Activated B cell treated with CpG ODN at 0.5 μM for 24 hours (primary cell): ENCODE measurements at regions not wholly inside any gene's neighbourhood (a gene's known extent, or its start where the extent isn't known, plus 50 kb on each side); places are given as distances from the start of the nearest gene placed in this dataset.
"Not testable (repeated sequence)": the region's sequence is repeated elsewhere in the genome, so short reads cannot be mapped to it uniquely, and the experiment has no call there.

ENCODE experiments used
- ATAC-seq: fragments of 200-7000 bp; cut with Tn5 transposase; one replicate; pipeline ENCODE4 v1.10.0; 2021; ENCODE audit warnings: low read depth, mild to moderate bottlenecking, moderate library complexity
- CTCF ChIA-PET: fragments of 350-600 bp; sonication (Branson Sonifier 250); formaldehyde crosslinking; loops from one replicate; lab custom pipeline; 2021; ENCODE audit warnings: antibody characterized with exemption; lab: Charles Lee
- POLR2A ChIA-PET: fragments of 350-600 bp; sonication (Branson Sonifier 250); formaldehyde crosslinking; loops from one replicate; lab custom pipeline; 2021; ENCODE audit warnings: antibody characterized with exemption; lab: Charles Lee
- DNase-seq: peaks from one replicate; pipeline ENCODE4 v3.0.0; 2022
- H3K27ac Mint-ChIP-seq: one replicate; pipeline ENCODE4 v1.8.0; 2020; ENCODE audit warnings: mixed read lengths
- H3K27me3 Mint-ChIP-seq: one replicate; pipeline ENCODE4 v1.8.0; 2021; ENCODE audit warnings: mixed read lengths
- H3K36me3 Mint-ChIP-seq: one replicate; pipeline ENCODE4 v1.8.0; 2021; ENCODE audit warnings: low read depth, mixed read lengths
- H3K4me1 Mint-ChIP-seq: one replicate; pipeline ENCODE4 v1.8.0; 2021; ENCODE audit warnings: mixed read lengths
- H3K4me3 Mint-ChIP-seq: one replicate; pipeline ENCODE4 v1.8.0; 2020; ENCODE audit warnings: mild to moderate bottlenecking, mixed read lengths
- H3K9me3 Mint-ChIP-seq: one replicate; pipeline ENCODE4 v1.8.0; 2020; ENCODE audit warnings: mixed read lengths
- intact Hi-C: fragments of 100-400 bp; cut with micrococcal nuclease; formaldehyde crosslinking; loops from one replicate; pipeline ENCODE4 v1.15.1; 2024

DNA sequence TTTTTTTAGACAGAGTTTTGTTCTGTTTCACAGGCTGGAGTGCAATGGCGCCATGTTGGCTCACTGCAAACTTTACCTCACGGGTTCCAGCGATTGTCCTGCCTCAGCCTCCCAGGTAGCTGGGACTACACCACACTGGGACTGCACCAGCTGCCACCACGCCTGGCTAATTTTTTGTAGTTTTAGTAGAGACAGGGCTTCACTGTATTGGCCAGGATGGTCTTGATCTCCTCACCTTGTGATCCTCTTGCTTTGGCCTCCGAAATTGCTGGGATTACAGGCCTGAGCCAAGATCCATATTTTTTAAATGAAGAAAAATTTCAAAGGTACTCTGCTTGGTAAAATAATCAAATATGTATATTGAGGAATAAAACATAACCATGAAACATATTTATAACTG, 195.8 kb upstream of the TPTE start:
- CTCF ChIA-PET, H3K27me3 Mint-ChIP-seq, H3K4me1 Mint-ChIP-seq, POLR2A ChIA-PET, H3K36me3 Mint-ChIP-seq, H3K27ac Mint-ChIP-seq, intact Hi-C loops, H3K4me3 Mint-ChIP-seq, ATAC-seq, DNase-seq: not testable (repeated sequence)
- H3K9me3 Mint-ChIP-seq = peaks cover 27% of the 10 kb centered on the region

DNA sequence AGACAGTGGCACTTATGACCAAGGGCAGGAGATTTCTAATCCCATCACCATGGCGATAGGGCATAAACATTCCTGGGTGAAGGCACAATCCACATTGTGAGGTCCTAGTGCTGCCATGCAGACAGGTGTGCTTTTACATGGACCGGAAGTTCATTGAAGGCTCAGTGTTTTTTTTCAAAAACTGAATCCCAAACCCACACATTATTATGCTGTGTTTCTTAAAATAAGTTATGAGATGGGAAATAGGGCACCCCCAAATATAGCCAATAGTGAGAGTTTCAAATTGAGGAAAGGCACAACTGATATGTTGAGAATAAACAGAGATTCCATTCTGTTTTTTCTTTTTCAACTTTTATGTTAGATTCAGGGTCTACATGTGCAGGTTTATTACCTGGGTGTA, 195.2 kb upstream of the TPTE start:
- H3K27ac Mint-ChIP-seq, intact Hi-C loops, H3K4me3 Mint-ChIP-seq, CTCF ChIA-PET, DNase-seq, H3K4me1 Mint-ChIP-seq, POLR2A ChIA-PET, H3K27me3 Mint-ChIP-seq, ATAC-seq, H3K36me3 Mint-ChIP-seq: not testable (repeated sequence)
- H3K9me3 Mint-ChIP-seq = peaks cover 33% of the 10 kb centered on the region

DNA sequence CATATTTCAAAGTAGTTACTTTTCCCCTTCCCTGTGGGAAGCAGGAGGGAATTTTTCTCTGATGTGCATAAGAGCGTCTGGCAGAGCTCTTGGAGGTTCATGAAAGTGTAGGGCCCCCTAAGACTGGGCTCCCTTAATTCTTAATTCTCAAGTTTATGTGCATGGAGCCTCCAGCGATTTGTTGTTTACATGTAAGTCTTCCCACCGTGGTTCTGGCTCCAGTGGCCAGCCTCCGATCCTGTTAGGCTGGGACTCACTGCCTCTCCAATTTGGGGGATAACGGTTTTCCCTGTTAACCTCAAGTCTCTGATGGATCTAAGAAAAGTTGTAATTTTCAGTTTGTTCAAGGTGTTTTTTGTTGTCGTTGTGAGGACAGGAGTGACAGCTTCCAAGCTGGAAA, 192.7 kb upstream of the TPTE start:
- ATAC-seq, H3K4me3 Mint-ChIP-seq, CTCF ChIA-PET, H3K4me1 Mint-ChIP-seq, H3K36me3 Mint-ChIP-seq, POLR2A ChIA-PET, H3K27me3 Mint-ChIP-seq, H3K27ac Mint-ChIP-seq, DNase-seq, intact Hi-C loops: not testable (repeated sequence)
- H3K9me3 Mint-ChIP-seq = peaks cover 38% of the 10 kb centered on the region

DNA sequence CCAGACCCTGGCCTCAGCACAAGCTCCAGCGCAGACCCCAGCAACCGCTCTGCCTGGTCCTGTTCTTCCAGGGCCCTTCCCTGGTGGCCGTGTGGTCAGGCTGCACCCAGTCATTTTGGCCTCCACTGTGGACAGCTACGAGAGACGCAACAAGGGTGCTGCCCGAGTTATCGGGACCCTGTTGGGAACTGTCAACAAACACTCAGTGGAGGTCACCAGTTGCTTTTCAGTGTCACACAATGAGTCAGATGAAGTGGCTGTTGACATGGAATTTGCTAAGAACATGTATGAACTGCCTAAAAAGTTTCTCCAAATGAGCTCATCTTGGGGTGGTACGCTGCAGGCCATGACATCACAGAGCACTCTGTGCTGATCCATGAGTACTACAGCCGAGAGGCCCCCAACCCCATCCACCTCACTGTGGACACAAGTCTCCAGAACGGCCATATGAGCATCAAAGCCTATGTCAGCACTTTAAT, 190.7 kb upstream of the TPTE start:
- H3K27ac Mint-ChIP-seq, intact Hi-C loops, H3K4me3 Mint-ChIP-seq, POLR2A ChIA-PET, H3K4me1 Mint-ChIP-seq, H3K27me3 Mint-ChIP-seq, H3K36me3 Mint-ChIP-seq, CTCF ChIA-PET, ATAC-seq, DNase-seq: not testable (repeated sequence)
- peaks cover 36% of the 10 kb centered on the region for H3K9me3 Mint-ChIP-seq

DNA sequence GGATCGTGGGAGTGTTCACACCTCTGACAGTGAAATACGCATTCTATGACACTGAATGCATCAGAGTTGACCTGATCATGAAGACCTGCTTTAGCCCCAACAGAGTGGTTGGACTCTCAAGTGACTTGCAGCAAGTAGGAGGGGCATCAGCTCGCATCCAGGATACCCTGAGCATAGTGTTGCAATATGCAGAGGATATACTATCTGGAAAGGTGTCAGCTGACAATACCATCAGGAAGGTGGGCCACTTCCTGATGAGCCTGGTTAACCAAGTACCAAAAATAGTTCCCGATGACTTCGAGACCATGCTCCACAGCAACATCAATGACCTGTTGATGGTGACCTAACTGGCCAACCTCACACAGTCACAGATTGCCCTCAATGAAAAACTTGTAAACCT, 190.2 kb upstream of the TPTE start:
- CTCF ChIA-PET, H3K36me3 Mint-ChIP-seq, H3K4me3 Mint-ChIP-seq, ATAC-seq, H3K4me1 Mint-ChIP-seq, intact Hi-C loops, H3K27me3 Mint-ChIP-seq, POLR2A ChIA-PET, DNase-seq, H3K27ac Mint-ChIP-seq: not testable (repeated sequence)
- H3K9me3 Mint-ChIP-seq = peaks cover 36% of the 10 kb centered on the region

DNA sequence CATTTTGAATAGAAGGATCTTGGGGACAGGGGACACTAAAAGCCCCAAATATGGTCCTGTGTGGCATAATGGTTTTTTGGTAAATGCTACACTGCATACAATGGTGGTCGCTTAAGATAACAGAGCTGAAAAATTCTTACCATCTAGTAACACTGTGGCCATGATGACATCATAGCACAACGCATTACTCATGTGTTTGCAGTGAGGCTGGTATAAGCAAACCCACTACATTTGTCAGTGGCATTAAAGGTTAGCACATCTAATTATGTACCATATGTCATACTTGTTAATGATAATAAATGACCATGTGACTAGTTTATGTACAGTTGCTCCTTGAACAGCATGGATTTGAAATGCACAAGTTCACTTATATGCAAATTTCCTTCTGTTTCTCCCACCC, 188.4 kb upstream of the TPTE start:
- DNase-seq, intact Hi-C loops: not testable (repeated sequence)
- H3K9me3 Mint-ChIP-seq = peaks cover 30% of the 10 kb centered on the region

DNA sequence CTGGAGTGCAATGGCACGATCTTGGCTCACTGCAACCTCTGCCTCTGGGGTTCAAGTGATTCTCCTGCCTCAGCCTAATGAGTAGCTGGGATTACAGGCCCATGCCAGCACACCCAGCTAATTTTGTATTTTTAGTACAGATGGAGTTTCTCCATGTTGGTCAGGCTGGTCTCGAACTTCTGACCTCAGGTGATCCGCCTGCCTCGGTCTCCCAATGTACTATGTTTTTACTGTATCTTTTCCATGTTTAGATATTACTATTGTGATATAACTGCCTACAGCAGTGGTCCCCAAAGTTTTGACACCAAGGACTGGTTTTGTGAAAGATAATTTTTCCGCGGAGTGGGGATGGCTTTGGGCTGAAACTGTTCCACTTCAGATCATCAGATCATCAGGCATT, 187.0 kb upstream of the TPTE start:
- H3K27ac Mint-ChIP-seq, DNase-seq, intact Hi-C loops, POLR2A ChIA-PET, H3K4me3 Mint-ChIP-seq, H3K27me3 Mint-ChIP-seq, H3K36me3 Mint-ChIP-seq, H3K4me1 Mint-ChIP-seq, CTCF ChIA-PET, ATAC-seq: not testable (repeated sequence)
- H3K9me3 Mint-ChIP-seq = peaks cover 30% of the 10 kb centered on the region

More for the DNA sequence above, 188.4 kb upstream of the TPTE start:
- CTCF ChIA-PET, H3K4me3 Mint-ChIP-seq, POLR2A ChIA-PET, H3K27me3 Mint-ChIP-seq, H3K36me3 Mint-ChIP-seq, H3K27ac Mint-ChIP-seq, H3K4me1 Mint-ChIP-seq, ATAC-seq: not testable (repeated sequence)

DNA sequence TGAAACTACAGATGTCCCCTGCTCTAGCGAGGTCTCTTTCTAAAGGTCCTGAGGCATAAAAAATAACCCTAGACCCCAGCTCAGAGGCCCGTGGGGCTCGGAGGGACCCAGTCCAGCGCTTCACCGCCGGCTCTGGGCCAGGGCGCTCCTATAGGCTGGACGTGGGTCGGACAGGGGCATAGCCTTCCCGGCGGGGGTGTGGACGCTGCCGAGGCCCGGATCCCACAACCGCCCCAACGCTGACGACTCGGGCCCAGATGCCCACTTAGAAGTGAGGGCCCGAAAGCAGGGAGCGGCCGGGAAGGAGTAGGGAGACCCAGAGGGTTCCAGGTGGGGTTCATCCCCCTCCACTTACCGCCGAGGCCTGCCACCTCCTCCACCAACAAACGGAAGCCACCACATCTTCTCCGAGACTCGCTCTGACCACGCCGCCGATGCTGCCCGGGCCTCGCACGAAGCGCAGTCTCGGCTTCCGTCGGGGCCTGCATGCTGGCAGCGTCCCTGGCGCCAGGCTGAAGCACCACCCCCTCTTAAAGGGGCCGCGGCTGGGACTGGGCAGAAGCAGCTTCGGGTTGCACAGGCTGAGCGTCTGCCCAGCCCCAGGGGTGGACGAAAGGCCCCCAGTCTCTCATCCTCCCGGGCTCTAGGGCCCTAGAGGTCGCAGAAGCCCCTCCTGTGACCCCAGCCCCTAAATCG, 179.0 kb upstream of the TPTE start:
- ATAC-seq = peak; percentile 94
- CTCF ChIA-PET, H3K27ac Mint-ChIP-seq, H3K4me3 Mint-ChIP-seq, intact Hi-C loops, H3K36me3 Mint-ChIP-seq, H3K4me1 Mint-ChIP-seq, POLR2A ChIA-PET, DNase-seq, H3K27me3 Mint-ChIP-seq: not testable (repeated sequence)
- peaks cover 30% of the 10 kb centered on the region for H3K9me3 Mint-ChIP-seq

DNA sequence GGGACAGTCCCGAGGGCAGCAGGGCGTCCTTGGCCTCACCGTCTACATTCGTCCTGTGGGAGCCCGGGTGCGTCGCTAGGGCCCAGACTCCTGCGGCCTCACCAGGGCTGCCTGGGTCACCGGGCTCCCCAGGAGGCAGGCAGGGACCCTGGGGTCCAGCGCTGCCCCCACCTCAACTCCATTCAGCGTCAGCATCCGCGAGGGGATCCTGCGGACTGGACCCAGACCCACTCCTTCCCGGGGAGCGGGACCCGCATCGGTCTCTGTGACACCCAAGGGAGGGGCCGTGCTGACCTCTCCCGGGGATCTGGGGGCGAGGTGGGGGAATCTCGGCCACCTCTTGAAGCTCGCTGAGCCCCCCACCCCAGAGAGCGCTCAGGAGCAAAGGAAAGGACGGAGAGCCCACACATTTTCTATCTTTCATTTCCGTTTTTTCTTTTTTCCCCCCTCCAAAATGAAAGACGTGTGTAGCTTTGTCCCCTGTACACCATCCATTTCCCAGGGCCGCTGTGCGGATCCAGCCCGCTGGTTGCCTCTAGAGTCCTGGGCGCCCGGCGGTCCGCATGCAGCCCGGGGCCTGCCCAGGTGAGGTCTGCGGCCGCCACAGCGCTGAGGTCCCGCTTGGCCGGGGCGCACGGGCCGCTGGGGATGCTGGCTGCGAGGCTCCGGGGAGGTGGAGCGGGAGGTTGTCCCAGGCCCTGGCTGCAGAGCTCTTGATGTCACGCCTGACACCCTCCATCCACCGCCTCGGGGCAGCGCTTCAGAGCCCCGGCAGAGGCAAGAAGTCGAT, 178.0 kb upstream of the TPTE start:
- CTCF ChIA-PET, H3K4me3 Mint-ChIP-seq, H3K36me3 Mint-ChIP-seq, DNase-seq, ATAC-seq, intact Hi-C loops, H3K27me3 Mint-ChIP-seq, H3K27ac Mint-ChIP-seq, H3K4me1 Mint-ChIP-seq, POLR2A ChIA-PET: not testable (repeated sequence)
- peaks cover 32% of the 10 kb centered on the region for H3K9me3 Mint-ChIP-seq

DNA sequence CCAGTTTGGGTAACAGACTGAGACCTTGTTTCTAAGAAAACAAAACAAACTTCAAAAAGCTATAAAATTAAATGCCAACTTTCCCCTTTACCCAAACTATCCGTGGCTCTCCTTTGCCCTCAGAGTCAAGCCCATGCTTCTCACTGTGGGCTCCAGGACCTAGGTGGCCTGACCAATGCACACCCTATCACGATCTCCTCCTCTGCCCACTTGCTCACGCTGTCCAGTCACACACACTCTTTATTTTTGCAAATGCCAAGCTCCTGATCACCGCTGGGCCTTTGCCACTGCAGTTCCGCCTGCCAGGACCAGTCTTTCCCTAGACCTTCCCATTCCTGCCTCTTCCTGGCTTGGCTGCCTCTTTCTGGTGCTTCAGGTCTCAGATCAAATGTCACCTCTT, 177.1 kb upstream of the TPTE start:
- intact Hi-C loops, DNase-seq, ATAC-seq, H3K36me3 Mint-ChIP-seq, CTCF ChIA-PET, H3K4me3 Mint-ChIP-seq, H3K27ac Mint-ChIP-seq, POLR2A ChIA-PET, H3K4me1 Mint-ChIP-seq, H3K27me3 Mint-ChIP-seq: not testable (repeated sequence)
- H3K9me3 Mint-ChIP-seq = peaks cover 30% of the 10 kb centered on the region

DNA sequence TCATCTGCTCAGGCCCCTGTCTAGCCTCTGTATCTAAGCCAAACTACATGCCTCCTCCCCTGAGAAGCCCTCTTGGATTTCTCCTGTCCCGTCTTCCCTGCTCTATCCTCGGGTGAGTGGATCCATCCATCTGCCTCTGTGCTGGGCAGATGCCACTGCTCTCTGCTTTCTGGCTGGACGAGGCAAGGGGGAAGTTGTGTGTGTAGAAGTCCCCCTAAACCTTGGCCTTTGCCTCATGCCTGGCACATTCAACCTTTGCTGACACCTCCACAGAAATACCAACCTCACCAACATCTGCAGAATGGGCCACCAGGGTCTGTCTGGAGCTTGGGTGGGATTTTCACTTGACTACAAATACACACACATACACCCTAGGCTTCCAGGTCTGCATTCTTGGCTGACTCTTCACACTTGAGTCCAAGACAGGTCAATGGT, 176.2 kb upstream of the TPTE start:
- DNase-seq, ATAC-seq, H3K36me3 Mint-ChIP-seq, CTCF ChIA-PET, H3K4me3 Mint-ChIP-seq, H3K4me1 Mint-ChIP-seq, intact Hi-C loops, H3K27ac Mint-ChIP-seq, H3K27me3 Mint-ChIP-seq, POLR2A ChIA-PET: not testable (repeated sequence)
- H3K9me3 Mint-ChIP-seq = peaks cover 26% of the 10 kb centered on the region

DNA sequence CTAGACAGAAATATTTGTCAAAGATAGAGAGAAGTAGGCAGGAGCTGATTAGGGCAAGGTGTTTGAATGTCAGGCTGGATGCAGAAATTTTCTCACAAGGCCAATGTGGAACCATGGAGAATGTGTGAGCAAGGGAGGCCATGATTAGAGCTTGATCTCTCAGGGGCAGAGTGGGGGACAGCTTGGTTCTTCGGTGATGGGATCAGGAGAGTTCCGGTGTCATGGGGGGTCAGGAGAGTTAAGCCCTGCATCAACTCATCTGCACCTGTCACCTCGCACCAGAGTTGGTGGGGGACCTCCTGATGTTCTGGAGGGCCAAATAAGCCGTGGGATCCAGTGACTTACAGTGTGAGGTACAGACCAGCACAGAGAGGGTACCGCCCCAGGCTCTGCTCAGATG, 175.1 kb upstream of the TPTE start:
- intact Hi-C loops, ATAC-seq, H3K36me3 Mint-ChIP-seq, H3K4me1 Mint-ChIP-seq, H3K27me3 Mint-ChIP-seq, POLR2A ChIA-PET, CTCF ChIA-PET, DNase-seq, H3K4me3 Mint-ChIP-seq, H3K27ac Mint-ChIP-seq: not testable (repeated sequence)
- H3K9me3 Mint-ChIP-seq = peaks cover 25% of the 10 kb centered on the region
